ENCODE measurements at regions not wholly inside any gene's neighbourhood (a gene's known extent, or its start where the extent isn't known, plus 50 kb on each side); places are given as distances from the start of the nearest gene placed in this dataset.

DNA sequence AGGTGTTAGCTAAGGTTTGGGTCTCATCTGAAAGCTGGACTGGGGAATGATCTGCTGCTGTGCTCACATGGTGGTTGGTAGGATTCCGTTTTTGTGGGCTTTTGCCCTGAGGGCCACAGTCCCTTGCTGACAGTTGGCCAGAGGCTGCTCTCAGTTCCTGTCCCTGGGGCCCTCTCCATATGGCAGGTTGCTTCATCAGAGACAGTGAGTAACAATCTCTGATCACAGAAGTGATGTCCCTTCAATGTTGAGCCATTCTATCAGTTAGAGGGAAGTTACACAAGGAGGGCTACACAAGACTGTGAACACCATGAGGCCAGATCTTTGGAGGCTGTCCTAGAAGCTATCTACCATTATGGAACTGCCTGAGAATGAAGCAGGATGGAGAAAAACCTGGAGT lies 137.2 kb downstream of the AACS start:
- TF ChIP-seq EZH2phosphoT487 (IDR thresholded peaks at IDR 0.05; ENCODE audit: borderline replicate concordance, low read depth, low read length): no peak
- TF ChIP-seq, protein P1, sequence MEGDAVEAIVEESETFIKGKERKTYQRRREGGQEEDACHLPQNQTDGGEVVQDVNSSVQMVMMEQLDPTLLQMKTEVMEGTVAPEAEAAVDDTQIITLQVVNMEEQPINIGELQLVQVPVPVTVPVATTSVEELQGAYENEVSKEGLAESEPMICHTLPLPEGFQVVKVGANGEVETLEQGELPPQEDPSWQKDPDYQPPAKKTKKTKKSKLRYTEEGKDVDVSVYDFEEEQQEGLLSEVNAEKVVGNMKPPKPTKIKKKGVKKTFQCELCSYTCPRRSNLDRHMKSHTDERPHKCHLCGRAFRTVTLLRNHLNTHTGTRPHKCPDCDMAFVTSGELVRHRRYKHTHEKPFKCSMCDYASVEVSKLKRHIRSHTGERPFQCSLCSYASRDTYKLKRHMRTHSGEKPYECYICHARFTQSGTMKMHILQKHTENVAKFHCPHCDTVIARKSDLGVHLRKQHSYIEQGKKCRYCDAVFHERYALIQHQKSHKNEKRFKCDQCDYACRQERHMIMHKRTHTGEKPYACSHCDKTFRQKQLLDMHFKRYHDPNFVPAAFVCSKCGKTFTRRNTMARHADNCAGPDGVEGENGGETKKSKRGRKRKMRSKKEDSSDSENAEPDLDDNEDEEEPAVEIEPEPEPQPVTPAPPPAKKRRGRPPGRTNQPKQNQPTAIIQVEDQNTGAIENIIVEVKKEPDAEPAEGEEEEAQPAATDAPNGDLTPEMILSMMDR (conservative IDR thresholded peaks at IDR 0.05; ENCODE audit: low read length): no peak
